A673 (cell line): ENCODE measurements at regions not wholly inside any gene's neighbourhood (a gene's known extent, or its start where the extent isn't known, plus 50 kb on each side); places are given as distances from the start of the nearest gene placed in this dataset.
"Not testable (repeated sequence)": the region's sequence is repeated elsewhere in the genome, so short reads cannot be mapped to it uniquely, and the experiment has no call there.

ENCODE experiments used
- BruUV-seq: library from RNA; stranded (reverse); fragments of 400-500 nt; replicated peaks from 2 replicates; lab custom pipeline; 2021; lab: Mats Ljungman, UMichigan
- CTCF ChIA-PET: fragments of 300-600 bp; sonication (Branson Sonifier 250); formaldehyde crosslinking; loops from one replicate; lab custom pipeline; 2022; ENCODE audit warnings: antibody characterized with exemption; lab: Charles Lee
- POLR2A ChIA-PET: fragments of 300-600 bp; sonication (Branson Sonifier 250); formaldehyde crosslinking; loops from one replicate; lab custom pipeline; 2022; ENCODE audit warnings: antibody characterized with exemption; ENCODE audit not compliant: low non-redundant PET; lab: Charles Lee
- DNase-seq: peaks from one replicate; pipeline ENCODE4 v3.0.0-alpha.2; 2015; ENCODE audit warnings: low spot score
- H3K27ac ChIP-seq: fragments of 200-600 bp; sonication (generic); 2 replicates; pipeline ENCODE4 v1.5.1; 2016; ENCODE audit warnings: mixed run types, low read depth, mild to moderate bottlenecking, mixed read lengths, antibody characterized with exemption, low read length; ENCODE audit not compliant: poor library complexity, severe bottlenecking
- H3K27me3 ChIP-seq: fragments of 200-600 bp; sonication (generic); replicated peaks from 2 replicates; pipeline ENCODE4 v1.6.1; 2017; ENCODE audit warnings: mixed run types, low read depth, mild to moderate bottlenecking, mixed read lengths, antibody characterized with exemption, low read length; ENCODE audit not compliant: insufficient read depth, poor library complexity
- H3K36me3 ChIP-seq: fragments of 200-600 bp; sonication (generic); 2 replicates; pipeline ENCODE4 v1.6.1; 2016; ENCODE audit warnings: mixed run types, mild to moderate bottlenecking, mixed read lengths, antibody characterized with exemption, low read length; ENCODE audit not compliant: insufficient read depth, poor library complexity, severe bottlenecking
- H3K4me1 ChIP-seq: fragments of 200-600 bp; sonication (generic); 2 replicates; pipeline ENCODE4 v1.6.1; 2017; ENCODE audit warnings: mixed run types, mild to moderate bottlenecking, mixed read lengths, antibody characterized with exemption, low read length; ENCODE audit not compliant: insufficient read depth, poor library complexity, severe bottlenecking
- H3K4me3 ChIP-seq: fragments of 200-600 bp; sonication (generic); 2 replicates; pipeline ENCODE4 v1.5.1; 2016; ENCODE audit warnings: low read depth, mixed run types, mild to moderate bottlenecking, mixed read lengths, low read length; ENCODE audit not compliant: poor library complexity, severe bottlenecking
- H3K9me3 ChIP-seq: fragments of 200-600 bp; sonication (generic); 2 replicates; pipeline ENCODE4 v1.6.1; 2016; ENCODE audit warnings: mixed run types, low read depth, mild to moderate bottlenecking, mixed read lengths, antibody characterized with exemption, low read length; ENCODE audit not compliant: poor library complexity, severe bottlenecking
- CTCF ChIP-seq: fragments of 300-800, 200-600 bp; sonication (generic); conservative IDR thresholded peaks from 2 replicates; pipeline ENCODE4 v1.5.1; 2017; ENCODE audit warnings: low read depth, mild to moderate bottlenecking, antibody characterized with exemption, low read length, moderate library complexity, mixed read lengths
- EZH2 ChIP-seq: fragments of 200-600 bp; sonication (generic); IDR thresholded peaks from 2 replicates; pipeline ENCODE4 v1.6.1; 2017; ENCODE audit warnings: borderline replicate concordance, low read depth, mild to moderate bottlenecking, mixed read lengths, antibody characterized with exemption, low read length; ENCODE audit not compliant: poor library complexity, severe bottlenecking
- intact Hi-C: fragments of 100-400 bp; cut with micrococcal nuclease; formaldehyde crosslinking; loops from one replicate; pipeline ENCODE4 v1.10.0; 2022; ENCODE audit not compliant: unreplicated experiment

GRCh38 chr17:16873174-16874035, 98.5 kb downstream of the TNFRSF13B start:
- ChIA-PET CTCF (no interaction called here), POLR2A (no interaction called here)
- peak; percentile 86 for TF ChIP-seq CTCF
- TF ChIP-seq EZH2, result no peak
- Histone ChIP-seq H3K27ac (no peak overlapping the region), H3K9me3 (peaks cover 8% of the 10 kb centered on the region), H3K36me3 (no peaks in the 10 kb centered on the region), H3K4me1 (no peaks in the 10 kb centered on the region), H3K27me3 (no peaks in the 10 kb centered on the region), H3K4me3 (no peak overlapping the region)
- intact Hi-C loops, result no loop called here
- no TSS peak for BruUV-seq
- DNase-seq, result peak; percentile 70

- peaks cover 4% of the 10 kb centered on the region for H3K9me3 ChIP-seq
- intact Hi-C loops, result no loop called here
- peak; percentile 39 for DNase-seq
- H3K27me3 ChIP-seq, result no peaks in the 10 kb centered on the region
- no peaks in the 10 kb centered on the region for H3K4me1 ChIP-seq
- no peak overlapping the region for H3K27ac ChIP-seq
- POLR2A ChIA-PET, result no interaction called here
- no peak overlapping the region for H3K4me3 ChIP-seq
- no peaks in the 10 kb centered on the region for H3K36me3 ChIP-seq
- TF ChIP-seq EZH2, result no peak
- CTCF ChIA-PET, result no interaction called here
- no TSS peak for BruUV-seq
Observed at GRCh38 chr17:16872351-16873173, 99.4 kb downstream of the TNFRSF13B start.

- BruUV-seq, H3K27me3 ChIP-seq, H3K27ac ChIP-seq, POLR2A ChIA-PET, CTCF ChIA-PET, H3K4me3 ChIP-seq, intact Hi-C loops, H3K9me3 ChIP-seq, H3K36me3 ChIP-seq, DNase-seq, H3K4me1 ChIP-seq: not testable (repeated sequence)
Observed at GRCh38 chr17:16871446-16872190, 100.3 kb downstream of the TNFRSF13B start.
